NCI-H1092 (cell line): ENCODE measurements at regions not wholly inside any gene's neighbourhood (a gene's known extent, or its start where the extent isn't known, plus 50 kb on each side); places are given as distances from the start of the nearest gene placed in this dataset.
A peak's percentile ranks its signal among the peaks of the same experiment; 100 is the strongest.
"Not testable (repeated sequence)": the region's sequence is repeated elsewhere in the genome, so short reads cannot be mapped to it uniquely, and the experiment has no call there.

ENCODE experiments used
- DNase-seq: peaks from one replicate; lab custom pipeline; 2025; lab: John Stamatoyannopoulos, UW

DNA sequence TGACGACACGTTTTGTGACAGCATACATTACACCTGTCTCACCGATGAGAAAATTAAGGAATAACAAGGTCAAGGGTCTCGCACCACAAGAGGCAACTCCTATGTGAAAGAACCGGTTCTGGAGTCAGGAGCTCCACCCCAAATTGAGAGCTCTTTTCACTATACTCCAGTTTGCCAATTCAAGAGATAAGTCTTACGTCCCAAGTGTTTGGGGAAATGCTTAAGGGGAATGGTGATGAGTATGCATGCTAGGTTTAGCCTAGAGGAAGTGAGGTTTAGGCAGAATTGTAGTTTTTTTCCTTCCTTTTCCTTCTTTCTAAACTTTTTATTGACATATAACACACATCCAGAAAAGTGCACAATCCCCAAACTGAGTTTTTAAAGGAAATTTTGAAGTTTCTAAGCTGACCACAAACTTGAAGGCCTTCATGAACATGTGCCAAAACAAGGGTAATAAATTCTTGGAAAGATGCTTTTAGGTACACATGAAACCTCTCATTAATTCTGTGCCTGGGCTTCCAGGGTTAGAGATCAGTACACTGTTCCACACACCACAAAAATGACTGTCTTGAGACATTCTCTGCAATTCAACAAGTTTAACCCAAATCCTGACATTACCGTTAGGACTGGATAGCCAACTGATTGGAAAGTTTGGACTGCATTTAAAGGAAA lies 127.6 kb upstream of the SLC1A3 start:
- no peak for DNase-seq

- DNase-seq, result no peak
Observed at GRCh38 chr5:36481454-36482120, 124.8 kb upstream of the SLC1A3 start.

DNA sequence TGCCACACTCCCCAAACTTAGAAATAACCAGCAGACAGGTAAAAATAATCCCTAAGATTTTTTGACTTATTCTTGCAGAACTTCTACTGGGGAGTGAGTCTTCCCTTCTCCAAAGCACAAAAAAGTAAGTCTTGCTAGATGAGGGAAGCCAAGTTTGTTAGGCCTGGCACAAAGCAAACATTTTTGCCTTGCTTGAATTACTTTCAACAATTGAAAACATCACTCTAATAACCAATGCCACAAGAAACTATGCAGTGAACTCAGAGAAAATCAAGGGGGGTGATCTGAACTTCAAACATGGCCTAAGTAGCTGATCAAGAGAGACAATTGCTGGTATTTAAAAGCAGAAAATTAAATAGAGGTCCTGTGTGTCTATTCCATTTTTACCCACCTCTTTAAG lies 123.6 kb upstream of the SLC1A3 start:
- DNase-seq, result no peak

DNA sequence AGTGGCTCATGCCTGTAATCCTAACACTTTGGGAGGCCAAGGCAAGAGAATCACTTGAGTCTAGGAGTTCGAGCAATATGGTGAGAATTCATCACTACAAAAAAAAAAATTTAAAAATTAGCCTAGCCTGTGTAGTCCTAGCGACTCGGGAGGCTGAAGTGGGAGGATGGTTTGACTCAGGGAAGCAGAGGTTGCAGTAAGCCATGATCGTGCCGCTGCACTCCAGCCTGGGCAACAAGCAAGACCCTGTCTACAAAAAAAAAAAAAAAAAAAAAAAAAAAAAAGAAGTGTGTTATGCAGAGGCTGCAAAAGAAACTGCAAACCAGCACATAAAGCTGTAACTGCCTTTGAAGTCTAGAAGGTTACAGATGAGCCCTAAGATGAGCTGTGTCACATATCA lies 116.9 kb upstream of the SLC1A3 start:
- no peak for DNase-seq

DNA sequence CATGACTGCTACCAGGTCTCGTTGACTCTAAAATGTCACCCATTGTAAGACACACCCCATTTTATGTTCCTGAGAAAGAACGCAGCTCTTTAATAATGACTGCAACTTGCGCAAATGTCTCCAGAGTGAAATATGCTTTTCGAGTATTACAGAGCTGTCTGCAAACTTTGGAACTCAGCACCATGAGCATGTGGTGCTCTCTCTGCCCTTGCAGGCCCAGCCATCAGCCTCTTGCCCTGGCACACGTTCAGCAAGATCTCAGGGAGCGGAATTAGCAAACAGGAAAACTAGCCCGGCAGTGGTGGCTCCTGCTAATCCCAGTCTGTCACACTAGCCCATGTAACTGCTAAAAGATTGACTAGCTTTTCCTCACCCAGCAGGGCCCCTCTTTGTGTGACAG lies 114.5 kb upstream of the SLC1A3 start:
- DNase-seq, result no peak

- DNase-seq, result no peak
Observed at GRCh38 chr5:36492984-36493654, 113.3 kb upstream of the SLC1A3 start.

DNA sequence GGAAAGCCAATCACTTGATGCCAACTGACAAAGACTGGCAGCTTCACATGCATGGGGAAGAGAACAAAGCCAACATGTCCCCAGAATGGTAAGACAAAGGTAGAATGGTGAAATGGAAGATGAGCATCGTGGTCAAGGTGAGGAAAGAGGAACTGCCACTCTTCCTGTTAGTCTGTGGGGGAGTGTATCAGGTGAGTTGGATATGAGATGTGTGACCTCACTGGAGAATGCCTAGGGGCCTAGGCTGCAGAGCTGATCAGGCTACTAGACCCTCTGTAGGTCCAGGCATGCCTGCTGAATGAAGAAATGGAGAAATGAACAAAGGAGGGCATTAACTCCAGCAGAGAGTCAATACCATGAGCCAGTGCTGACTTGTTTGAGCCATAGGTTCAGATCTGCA lies 112.4 kb upstream of the SLC1A3 start:
- DNase-seq, result no peak

- no peak for DNase-seq
Observed at GRCh38 chr5:36494841-36495601, 111.4 kb upstream of the SLC1A3 start.

GRCh38 chr5:36495611-36496010 lies 110.8 kb upstream of the SLC1A3 start:
- DNase-seq, result no peak

DNA sequence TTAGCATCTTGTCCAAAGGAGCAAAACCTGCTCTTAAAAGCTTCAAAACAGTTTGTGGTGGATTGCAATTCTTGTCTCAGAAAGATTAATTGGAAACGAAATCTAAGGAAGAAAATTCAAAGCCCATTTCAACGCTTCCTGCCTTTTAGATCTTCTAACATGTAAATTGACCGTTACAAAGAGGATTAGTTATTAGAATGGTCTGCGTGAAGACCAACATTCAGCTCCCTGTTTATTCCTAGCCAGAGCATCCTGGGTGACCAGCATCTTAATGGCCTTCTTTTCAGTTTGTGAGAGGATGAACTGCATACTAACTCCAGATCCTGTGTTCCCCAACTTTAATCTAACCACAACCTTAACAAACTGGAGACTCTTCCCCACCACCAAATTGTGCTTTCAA lies 109.9 kb upstream of the SLC1A3 start:
- DNase-seq, result no peak

- no peak for DNase-seq
Observed at GRCh38 chr5:36502608-36503007, 103.8 kb upstream of the SLC1A3 start.

DNA sequence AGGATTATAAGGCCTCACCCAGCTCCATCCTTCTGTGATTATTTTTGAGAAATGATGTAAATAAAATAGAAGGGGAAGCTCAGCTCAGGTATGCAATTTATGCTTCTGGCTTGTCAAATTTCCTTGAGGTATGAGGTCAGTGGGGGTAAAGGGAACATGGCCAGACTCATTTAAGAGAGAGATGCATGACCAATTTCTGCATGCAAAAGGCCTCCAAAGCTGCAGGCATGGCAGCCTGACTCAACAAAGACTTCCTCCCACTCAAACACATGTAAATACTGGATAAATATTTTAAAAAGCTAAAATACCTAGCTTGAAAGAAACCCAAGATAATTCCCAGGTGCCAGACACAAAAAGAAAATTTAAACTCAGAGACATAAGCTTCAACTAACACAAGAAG lies 101.4 kb upstream of the SLC1A3 start:
- DNase-seq, result no peak

- peak; percentile 44 for DNase-seq
Observed at GRCh38 chr5:36507332-36507952, 99.0 kb upstream of the SLC1A3 start.

DNA sequence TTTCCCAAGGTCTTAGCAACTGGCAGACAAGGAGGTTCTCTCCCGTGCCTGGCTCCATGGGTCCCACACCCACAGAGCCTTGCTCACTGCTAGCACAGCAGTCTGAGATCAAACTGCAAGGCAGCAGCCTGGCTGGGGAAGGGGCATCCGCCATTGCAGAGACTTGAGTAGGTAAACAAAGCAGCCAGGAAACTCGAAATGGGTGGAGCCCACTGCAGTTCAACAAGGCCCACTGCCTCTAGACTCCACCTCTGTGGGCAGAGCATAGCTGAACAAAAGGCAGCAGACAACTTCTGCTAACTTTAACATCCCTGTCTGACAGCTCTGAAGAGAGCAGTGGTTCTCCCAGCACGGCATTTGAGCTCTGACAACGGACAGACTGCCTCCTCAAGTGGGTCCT lies 98.1 kb upstream of the SLC1A3 start:
- DNase-seq, result not testable (repeated sequence)

- not testable (repeated sequence) for DNase-seq
Observed at GRCh38 chr5:36513647-36514046, 92.8 kb upstream of the SLC1A3 start.

DNA sequence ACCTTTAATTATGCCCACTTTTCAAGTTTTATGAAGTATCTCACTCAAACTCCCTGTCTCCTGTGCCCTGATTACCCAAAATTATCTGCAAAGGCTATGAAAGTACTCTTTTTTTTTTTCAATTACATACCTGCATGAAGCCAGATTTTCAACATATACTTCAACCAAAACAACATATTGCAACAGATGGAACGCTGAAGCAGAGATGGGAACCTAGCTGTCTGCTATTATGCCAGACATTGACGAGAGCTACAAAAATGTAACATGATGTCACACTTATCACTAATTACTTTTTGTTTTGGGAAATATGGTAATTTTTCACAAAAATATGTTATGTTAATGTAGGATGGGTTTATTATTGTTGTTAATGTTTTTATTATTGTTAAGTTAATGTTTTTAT lies 86.5 kb upstream of the SLC1A3 start:
- DNase-seq, result no peak

DNA sequence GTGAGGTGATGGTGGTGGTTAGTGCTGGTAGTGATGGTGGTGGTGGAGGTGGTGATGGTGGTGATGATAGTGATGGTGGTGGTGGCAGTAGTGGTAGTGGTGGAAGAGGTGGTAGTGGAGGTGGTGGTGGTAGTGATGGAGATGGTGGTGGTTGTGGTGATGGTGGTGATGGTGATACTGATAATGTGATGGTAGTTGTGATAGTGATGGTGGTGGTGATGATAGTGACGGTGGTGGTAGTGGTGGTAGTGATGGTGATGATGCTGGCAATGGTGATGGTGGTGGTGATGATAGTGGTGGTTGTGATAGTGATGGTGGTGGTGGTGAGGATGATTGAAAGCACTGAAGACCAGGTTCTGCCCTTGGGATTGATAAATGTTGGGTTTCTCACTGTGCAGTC lies 85.2 kb upstream of the SLC1A3 start:
- no peak for DNase-seq

- no peak for DNase-seq
Observed at GRCh38 chr5:36521838-36522745, 84.3 kb upstream of the SLC1A3 start.

GRCh38 chr5:36522746-36523065 lies 83.7 kb upstream of the SLC1A3 start:
- DNase-seq, result no peak

DNA sequence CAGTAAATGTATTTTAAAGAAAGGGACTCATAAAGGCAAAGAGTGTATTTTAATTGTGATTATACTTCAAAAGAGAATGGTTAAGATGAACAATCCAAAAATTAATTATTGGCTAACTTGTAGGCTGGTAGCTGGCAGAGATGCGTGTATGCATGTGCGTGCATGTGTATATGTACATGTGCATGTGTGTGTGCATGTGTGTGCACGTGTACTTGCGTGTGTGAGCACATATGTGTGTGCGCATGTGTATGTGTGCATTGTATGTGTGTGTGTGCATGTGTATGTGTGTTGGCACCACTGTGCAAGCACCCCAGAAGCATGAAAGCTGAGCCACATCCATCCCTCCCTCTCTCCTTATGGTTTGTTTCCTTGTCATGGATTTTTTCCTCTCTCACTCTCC lies 83.0 kb upstream of the SLC1A3 start:
- DNase-seq, result no peak

GRCh38 chr5:36523926-36524325 lies 82.5 kb upstream of the SLC1A3 start:
- DNase-seq, result no peak
